GM19463 (cell line): ENCODE measurements at regions not wholly inside any gene's neighbourhood (a gene's known extent, or its start where the extent isn't known, plus 50 kb on each side); places are given as distances from the start of the nearest gene placed in this dataset.

ENCODE experiments used
- ATAC-seq: cut with Tn5 transposase; IDR thresholded peaks from one replicate; pipeline ENCODE4 v1.9.1; 2021; ENCODE audit warnings: mild to moderate bottlenecking, moderate library complexity; ENCODE audit not compliant: unreplicated experiment

DNA sequence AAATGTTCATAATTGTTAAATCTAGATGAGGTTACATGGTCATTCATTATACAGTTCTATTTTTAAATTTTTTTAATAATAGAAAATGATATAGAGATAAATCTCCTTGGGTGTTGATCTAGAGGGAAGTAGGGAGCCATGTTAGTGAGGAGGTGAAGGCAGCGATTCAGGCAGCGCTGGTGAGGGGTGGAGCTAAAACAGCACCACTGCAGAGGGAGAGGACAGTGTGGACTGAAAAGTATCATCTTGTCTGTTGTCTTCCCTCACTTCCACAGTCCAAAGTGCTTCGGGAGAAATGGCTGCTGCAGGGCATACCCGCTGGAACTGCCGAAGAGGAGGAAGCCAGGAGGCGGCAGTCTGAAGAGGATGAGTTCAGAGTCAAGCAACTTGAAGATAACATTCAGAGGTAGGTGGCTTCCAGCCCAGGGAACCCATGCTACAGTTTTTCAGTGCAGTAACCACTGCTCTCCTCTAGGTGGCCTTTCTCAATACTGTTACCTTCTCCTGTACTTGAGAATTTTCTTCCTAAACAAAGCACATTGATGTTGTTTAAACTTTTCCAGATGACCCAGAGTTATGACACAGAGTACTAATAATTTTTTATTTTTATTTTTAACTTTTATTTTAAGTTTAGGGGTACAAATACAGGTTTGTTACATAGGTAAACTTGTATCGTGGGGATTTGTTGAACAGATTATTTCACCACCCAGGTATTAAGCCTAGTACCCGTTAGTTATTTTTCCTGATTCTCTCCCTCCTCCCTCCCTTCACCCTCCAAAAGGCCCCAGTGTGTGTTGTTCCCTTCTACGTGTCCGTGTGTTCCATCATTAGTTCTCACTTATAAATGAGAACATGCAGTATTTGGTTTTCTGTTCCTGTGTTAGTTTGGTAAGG lies 100.5 kb downstream of the PALM2AKAP2 start:
- no peak for ATAC-seq

DNA sequence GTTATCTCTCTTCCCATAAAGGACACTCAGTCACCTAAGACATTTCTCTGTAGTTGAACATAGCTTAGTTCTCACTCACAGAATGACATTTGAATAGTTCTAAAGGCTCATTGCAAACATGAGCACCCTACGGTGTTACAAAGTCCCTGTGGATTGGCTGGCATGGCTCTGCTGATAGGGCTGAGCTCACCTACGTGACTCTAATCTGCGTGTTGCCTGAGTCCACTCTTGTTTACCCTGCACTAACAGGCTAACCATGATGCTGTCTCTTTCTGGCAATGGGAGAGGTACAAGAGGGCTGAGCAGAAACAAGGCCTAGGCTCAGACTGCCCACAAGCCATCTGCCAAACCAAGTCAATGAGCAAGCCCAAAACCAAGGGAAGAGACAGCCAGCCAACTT lies 103.6 kb downstream of the PALM2AKAP2 start:
- no peak for ATAC-seq

DNA sequence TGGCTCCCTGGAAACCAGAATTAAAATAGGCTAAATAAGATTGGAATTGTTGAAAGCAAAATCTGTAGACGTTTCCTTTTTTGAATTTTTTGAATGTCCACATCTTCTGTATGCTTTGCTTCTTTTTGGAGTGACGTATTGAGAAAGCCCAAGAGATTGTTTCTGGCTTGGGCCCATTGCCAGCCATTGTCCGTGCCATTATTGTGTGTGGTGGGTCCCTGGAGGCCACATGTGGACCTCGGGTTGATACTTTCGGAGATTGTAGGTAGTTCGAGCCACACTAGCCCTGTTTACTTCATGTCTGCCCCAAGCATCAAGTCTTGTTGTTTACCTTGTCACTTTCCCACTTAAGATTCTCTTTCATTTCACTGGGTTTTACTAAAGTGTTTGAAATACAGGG lies 106.0 kb downstream of the PALM2AKAP2 start:
- ATAC-seq: no peak

DNA sequence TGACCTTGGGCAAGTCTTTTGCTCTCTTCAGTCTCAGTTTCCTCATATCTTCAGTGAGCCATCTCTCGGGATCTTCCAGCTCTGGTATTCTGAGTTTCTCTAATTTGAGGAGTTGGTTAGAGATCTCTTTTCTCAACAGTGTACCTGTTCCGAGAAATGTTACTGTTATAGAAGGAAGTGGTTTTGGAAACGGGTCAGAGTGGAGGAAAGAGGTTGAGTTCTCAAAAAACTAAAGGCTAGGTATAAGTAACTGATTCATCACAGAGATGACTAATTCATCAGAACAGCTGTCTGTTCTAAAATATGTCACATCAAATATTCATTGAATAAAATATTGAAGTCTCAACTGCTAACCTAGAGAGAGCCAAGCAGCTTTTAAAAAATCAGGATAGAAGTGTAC lies 106.6 kb downstream of the PALM2AKAP2 start:
- ATAC-seq: peak; percentile 55

DNA sequence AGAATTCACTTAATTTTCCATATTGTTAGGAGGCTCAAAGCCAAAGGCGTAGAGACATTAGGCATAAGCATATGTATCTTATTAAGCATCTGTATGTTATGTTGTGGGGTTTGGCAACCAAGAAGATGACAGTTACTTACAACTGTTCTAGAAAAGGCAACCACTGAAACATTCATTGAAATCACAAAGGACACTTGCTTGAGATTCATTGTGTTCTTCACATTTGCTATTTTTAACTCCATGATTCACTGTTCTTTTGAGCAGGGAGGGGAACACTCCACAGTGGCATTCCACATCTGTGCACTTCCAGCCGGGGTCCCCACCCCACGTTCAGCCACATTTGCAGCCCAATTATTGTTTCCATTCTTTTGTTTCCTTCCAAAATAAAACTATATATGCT lies 107.1 kb downstream of the PALM2AKAP2 start:
- ATAC-seq: peak; percentile 13

DNA sequence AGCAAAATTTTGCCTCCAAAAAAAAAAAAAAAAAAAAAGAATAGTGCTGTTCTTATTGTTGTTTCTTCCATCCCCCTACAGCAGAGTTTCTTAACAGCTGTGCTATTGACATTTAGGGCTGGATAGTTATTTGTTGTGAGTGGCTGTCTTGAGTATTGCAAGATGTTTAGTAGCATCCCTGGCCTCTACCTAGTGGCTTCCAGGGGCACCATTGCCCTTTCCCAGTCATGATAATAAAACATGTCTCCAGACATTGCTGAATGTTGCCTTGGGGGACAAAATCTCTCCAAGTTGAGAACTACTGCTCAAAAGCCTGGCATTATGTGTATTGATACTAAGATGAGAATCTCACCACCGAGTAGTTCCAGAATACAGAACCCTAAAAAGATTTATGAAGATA lies 108.7 kb downstream of the PALM2AKAP2 start:
- no peak for ATAC-seq

DNA sequence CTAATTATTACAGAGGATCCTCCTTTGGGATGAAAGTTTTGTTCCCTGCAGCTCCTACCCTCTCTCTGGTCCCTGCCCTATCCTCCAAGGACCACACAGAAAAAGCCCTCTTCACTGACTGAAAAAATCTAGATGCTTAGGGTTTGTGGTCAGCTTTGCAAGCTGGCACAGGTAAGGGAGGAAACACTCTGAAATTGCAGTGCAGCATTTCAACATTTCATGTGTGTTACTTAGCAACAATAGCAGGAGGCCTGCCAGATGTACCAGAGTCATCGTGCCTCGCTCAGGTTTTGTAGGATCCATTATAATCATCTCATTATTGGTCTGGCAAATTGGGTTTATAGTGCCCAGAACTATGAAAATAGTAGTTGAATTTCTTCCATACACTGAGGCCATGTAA lies 109.5 kb downstream of the PALM2AKAP2 start:
- ATAC-seq: no peak

DNA sequence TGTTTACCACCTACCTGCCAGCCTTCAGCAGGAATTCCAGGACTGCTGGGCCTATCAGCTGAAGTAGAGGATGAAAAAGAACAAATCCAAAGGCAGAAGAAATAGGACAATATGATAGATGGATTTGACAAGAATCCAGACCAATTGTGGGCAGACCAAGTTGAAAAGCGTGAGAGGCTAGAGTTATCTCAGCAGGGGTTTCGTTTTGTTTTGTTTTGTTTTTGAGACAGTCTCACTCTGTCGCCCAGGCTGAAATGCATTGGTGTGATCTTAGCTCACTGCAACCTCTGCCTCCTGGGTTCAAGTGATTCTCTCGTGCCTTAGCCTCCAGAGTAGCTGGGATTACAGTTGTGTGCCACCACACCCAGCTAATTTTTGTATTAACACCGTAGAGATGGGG lies 113.2 kb downstream of the PALM2AKAP2 start:
- ATAC-seq: peak; percentile 36

DNA sequence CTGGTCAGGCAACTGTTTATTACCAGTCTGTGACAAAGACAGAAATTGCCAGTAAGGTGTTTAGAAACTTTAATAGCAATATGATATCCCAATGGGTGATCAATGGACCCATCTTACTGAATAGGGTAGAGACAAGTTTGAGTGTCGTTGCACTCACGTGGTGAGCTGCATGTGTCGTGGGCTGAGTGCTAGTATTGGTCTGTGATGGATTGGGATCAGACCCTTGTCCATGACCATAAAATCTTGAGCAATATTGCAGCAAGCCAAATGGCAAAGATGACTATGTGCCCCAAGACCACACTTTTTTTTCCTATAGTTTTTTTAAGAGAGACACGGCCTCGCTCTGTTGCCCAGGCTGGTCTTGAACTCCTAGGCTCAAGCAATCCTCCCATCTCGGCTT lies 114.5 kb downstream of the PALM2AKAP2 start:
- ATAC-seq: no peak

DNA sequence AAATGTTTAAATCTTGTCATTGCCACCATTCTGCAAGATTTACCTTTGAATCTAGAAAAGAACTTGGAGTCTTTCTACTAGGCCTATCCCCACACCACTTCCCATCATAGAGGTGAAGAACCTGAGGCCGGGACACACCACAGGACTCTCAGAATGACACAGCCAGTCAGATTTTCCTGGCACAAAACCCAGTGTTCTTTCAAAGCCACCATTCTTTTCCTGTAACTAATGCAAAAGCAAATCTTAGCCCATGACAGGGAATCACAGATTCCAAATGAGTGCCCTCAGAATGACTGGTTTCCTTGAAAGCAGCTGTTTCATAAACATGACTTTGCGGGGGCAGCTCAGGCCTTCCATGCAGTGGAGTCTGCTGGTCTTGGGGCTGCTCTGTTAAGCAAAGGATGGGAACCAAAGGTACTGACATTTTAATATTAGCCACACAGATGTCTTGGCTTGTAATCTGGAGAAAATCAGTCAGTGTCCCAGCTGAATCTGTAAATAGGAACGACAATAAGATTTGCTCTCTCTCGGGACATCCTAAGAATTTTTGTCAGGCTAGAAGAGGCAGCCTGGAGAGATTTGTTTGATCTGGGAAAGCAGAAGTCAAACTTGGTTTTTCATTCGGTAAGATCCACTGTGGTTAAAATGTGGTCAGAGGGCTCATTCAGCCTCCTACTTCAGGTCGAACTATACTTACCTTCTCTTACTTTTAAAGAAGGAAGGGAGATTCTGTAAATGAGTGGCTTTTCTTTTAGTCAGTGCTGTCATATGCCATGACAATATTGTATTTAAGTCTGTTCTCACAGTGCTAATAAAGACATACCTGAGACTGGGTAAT lies 115.1 kb downstream of the PALM2AKAP2 start:
- ATAC-seq: peak; percentile 60

DNA sequence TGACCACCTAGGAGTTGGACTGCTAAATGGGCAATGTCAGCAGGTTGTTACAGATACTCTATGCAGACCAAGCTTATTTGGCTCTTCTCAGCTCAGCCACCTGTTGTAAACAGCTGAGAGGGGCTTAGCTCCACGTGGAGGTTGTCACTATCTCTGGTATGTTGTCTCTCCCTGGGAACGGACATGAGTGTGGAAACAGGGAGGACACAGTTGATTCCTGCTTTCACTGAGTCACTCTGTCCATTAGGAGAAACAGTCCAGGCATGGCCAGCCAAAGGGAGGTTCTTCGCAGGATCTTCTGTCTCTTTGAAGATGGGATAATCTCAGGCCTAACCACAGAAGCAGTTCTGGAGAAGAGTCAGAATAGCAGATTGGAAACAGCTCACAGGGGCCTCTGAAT lies 121.2 kb downstream of the PALM2AKAP2 start:
- no peak for ATAC-seq

DNA sequence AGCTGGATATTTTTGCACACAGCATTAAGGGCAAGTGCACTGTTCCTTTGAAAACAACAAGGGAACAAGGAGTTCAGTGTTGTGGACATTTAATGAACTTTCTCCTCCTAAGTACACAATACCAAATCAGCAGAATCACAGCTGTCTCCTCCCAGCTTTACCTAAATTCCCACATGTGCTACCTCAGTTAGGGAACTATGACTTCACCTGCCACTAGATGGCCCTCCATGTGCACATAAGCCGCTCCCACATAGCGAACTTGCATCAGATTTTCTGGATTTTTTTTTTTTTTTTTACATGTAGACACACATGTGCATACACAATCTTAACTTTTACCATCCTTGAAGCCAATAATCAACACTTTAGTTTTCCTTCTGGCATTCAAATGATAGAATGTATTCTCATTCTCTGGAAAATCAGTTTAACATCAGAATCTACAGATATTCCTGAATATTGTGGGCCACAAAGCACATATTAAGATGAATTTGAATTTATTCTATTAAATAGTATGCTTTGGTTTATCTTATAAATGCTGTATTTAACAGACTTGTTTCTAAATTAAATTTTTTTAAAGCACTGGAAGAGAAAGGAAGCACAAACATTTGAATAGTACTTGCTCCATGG lies 123.6 kb downstream of the PALM2AKAP2 start:
- ATAC-seq: no peak

DNA sequence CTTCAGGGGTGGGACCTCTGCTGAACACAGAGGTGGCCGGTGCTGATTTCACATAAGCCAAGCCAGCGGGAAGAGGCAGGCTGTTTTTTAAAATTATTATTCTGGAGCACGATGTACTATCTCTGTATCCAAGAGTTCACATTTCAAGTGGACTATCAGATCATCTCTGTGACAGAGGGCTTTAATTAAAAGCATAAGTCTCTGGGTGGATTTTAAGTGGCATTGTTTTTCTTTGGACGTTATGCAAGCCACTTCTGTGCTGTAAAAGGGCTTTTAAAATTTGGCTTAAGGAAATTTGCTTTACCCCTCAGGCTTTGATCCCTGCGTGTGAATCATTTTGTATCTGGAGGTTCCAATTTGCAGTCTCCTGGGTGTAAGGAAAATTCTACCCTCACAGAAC lies 124.7 kb downstream of the PALM2AKAP2 start:
- ATAC-seq: no peak

DNA sequence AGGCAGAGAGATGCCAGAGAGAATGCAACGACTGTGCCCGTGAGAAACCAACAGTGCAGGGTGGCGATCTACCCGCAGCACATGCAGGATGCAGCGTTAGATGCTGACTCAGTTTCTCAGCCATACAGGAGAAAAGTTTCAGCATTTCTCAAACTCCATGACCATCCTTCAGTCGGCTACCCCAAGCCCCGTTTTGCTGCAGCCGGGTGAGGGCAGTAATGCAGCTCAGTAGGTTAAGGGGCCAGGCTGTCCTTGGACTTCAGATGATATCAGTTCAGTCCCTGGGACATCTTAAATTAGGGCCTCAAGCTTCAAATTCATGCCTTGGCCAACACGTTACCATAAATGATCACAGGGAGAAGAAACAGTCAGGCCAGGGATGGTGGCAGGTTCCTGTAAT lies 125.5 kb downstream of the PALM2AKAP2 start:
- ATAC-seq: no peak

DNA sequence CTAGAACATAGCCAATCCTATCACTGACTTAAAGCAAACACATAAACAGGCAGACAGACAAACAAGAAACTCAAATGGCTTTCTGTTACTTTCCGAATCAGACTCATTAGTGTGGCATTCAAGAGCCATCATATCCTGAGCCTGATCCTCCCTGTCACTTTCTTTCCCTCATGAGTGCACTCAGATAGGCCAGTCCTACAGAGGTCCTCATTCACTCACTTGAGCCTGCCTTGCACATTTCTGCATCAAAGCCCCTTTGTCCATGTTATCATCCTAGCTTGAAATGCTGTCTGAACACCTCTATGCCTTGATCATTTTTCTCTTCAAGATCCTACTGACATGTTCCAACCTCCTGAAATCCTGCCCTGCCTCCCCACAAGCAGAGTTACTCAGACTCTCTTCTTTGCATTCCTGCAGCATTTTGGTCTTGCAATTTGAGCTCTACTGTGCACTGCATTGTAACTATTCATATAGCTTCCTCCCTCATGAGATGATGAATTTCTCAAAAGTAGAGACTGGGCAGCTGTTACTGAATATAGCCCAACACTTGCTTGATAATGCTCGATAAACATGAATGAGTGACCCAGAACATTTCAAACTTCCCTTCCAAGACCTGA lies 126.9 kb downstream of the PALM2AKAP2 start:
- ATAC-seq: no peak

DNA sequence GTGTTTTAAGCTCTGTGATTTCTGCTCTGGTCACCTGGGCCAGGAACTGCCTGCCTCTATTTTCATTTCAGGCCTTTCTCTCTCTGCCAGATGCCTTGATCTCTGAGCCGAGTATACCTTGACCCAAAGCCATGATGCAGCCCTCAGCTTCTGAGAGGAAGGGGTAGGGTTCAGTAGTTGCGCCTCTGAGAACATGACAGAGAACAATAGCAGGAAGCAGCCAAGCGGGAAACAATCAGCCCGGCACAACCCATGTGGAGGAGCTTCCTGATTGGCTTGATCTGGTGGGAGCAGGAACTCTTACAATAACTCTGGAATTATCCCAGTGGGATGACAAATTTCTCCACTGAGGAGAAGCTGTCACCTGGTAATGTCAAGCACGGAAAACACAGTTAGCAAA lies 127.4 kb downstream of the PALM2AKAP2 start:
- ATAC-seq: peak; percentile 82

DNA sequence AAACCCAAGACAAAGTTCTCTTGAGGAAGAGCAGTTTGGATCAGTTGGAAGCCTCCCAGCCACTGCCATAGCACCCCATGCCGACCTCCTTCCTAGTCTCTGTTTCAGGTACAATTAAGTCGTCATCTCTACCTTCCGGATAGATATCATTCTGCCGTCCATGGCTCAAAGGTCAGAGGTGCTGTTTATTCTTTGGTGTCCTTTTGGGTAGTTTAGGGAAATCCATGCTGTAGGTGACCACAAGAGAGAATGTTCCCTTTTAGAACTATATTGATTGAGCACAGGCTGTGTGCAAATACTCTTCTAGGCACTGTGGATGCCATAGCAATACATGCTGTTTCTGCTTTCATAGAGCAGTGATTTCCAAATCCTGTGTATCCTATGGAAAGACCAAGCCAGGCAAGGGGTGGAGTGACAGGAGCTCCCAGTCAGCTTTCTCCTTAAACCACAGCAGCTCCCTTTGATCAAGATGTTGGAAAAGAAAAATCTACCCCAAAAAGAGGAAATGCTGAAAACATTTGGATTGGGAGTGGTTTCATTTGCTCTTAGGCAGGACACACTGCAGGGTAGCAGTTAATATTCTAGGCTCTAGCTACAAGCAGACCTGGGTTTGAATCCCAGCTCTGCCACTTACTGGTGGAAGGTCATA lies 127.9 kb downstream of the PALM2AKAP2 start:
- peak; percentile 10 for ATAC-seq

DNA sequence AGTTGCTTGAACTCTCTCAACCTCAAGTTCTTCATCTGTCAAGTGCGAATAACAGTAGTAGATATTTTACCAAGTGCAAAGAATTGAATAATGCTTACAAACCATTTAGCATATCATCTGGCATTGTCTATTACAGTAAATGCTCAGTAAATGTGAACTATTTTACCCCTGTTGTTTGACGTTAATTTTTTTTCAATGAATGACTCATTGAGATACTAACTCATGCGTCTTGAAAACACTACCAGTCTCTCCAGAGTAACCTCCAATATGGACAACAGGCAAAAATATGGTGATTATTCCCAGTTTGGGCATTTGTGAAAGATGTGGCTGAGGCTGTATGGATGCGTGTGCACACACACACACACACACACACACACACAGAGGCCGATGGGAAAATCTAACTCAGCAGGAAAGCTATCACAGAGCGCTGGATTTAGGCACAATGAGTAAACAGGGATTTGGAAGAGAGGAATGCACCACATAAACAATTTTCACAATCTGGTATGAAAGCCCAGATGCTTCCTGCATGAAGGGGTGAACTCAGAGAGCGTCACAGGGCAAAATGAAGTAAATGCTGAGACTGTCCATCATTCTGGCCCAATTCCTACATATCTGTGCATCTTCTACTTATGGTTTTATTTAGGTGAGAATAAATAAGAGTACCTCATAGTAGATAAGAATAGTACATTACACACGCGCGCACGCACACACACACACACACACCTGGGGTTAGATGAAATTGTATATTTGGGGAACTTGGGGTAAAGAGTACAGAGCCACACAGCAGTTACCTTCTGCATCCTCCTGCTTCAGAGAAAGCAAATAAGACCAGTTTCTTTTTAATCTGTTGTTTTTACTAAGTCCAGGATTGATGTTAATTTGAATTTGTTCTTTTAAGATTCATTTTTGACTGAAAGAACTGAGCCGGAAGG lies 128.7 kb downstream of the PALM2AKAP2 start:
- ATAC-seq: no peak

DNA sequence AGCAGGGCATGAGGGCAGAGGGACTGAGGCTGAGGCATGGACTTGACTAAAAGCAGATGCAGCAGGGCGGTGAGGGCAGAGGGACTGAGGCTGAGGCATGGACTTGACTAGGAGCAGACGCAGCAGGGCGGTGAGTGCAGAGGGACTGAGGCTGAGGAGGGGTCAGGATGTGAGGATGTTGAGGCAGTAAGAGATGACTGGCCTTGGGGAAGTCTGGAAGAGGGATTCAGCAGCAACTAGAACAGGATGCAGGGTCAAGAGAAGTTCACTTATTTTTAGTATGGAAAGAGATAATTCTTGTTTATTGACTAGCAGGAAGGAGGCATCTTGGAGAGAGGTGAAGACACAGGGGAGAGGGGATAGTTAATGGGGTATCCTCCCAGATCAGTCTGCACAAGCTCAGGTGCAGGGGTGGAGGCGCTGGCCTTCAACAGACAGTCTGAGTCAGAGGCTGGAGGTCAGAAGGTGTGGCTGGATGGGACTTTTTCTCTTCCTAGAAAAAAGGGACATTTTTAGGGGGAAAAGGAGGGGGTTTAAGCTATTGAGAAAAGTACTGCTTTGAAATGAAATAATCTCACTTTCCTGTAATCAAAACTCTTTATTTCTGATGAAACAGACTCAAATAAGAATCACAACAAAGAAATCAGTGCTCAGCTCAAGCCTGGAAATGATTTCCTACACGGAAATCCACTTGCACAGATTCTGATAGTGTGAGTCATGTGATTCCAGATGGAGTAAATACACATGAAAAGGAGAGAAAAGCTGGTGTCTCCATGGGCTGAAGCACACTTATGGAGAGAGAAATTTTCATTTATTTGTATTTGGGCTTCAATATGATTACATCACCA lies 130.9 kb downstream of the PALM2AKAP2 start:
- ATAC-seq: no peak
